Lung (tissue), 11 donors: ENCODE measurements at regions not wholly inside any gene's neighbourhood (a gene's known extent, or its start where the extent isn't known, plus 50 kb on each side); places are given as distances from the start of the nearest gene placed in this dataset.

ENCODE experiments used
- ATAC-seq: fragments of 200-7000 bp; cut with Tn5 transposase; one replicate; pipeline ENCODE4 v1.9.1; 2020; ENCODE audit warnings: moderate number of reproducible peaks; ENCODE audit not compliant: insufficient read depth, low FRiP score
- DNase-seq, 3 donors: peaks; one replicate each; pipeline ENCODE4 v3.0.0-alpha.2; 2013 to 2017
- H3K27ac ChIP-seq, 2 donors: one replicate each; pipeline ENCODE4 v1.5.1; 2013; ENCODE audit warnings: mild to moderate bottlenecking in 2 of 2, moderate library complexity in 2 of 2, control low read depth in 1 of 2, inconsistent platforms in 1 of 2, low read depth in 1 of 2, low read length in 1 of 2
- H3K27me3 ChIP-seq, 3 donors: one replicate each; pipeline ENCODE4 v1.5.1; 2013; ENCODE audit warnings: low read length in 2 of 3; ENCODE audit not compliant: control insufficient read depth in 3 of 3, insufficient read depth in 3 of 3
- H3K36me3 ChIP-seq, 4 donors: one replicate each; pipeline ENCODE4 v1.5.1; 2013; ENCODE audit warnings: low read length in 4 of 4, mild to moderate bottlenecking in 1 of 4, moderate library complexity in 1 of 4; ENCODE audit not compliant: control insufficient read depth in 4 of 4, insufficient read depth in 4 of 4
- H3K4me1 ChIP-seq, 5 donors: one replicate each; pipeline ENCODE4 v1.5.1; 2013; ENCODE audit warnings: low read length in 5 of 5, mild to moderate bottlenecking in 2 of 5, moderate library complexity in 1 of 5; ENCODE audit not compliant: control insufficient read depth in 5 of 5, insufficient read depth in 5 of 5
- H3K4me3 ChIP-seq: one replicate; pipeline ENCODE4 v1.5.1; 2013; ENCODE audit warnings: mild to moderate bottlenecking, control low read depth, moderate library complexity
- H3K9ac ChIP-seq, 2 donors: one replicate each; pipeline ENCODE4 v1.5.1; 2013; ENCODE audit warnings: low read length in 2 of 2, control low read depth in 1 of 2; ENCODE audit not compliant: insufficient read depth in 1 of 2
- H3K9me3 ChIP-seq, 4 donors: one replicate each; pipeline ENCODE4 v1.5.1; 2013; ENCODE audit warnings: low read length in 3 of 4, mild to moderate bottlenecking in 1 of 4, moderate library complexity in 1 of 4; ENCODE audit not compliant: control insufficient read depth in 4 of 4, insufficient read depth in 3 of 4
- CTCF ChIP-seq: IDR thresholded peaks from 2 replicates; pipeline ENCODE4 v1.5.1; 2012; ENCODE audit warnings: mild to moderate bottlenecking; ENCODE audit errors: control extremely low read depth, extremely low read depth
- WGBS, 2 donors: extraction: QIAGEN DNeasy Blood & Tissue Kit; methylation state at CpG; one replicate each; pipeline ENCODE4 v1.1.7; 2013; 5-methylcytosine and 5-hydroxymethylcytosine counted together
- donor health status: control.
- donor health status: control.
- donor health status: Bipolar disorder and iron deficiency.
- donor health status: healthy.
- donor health status: DM: yes; HTN: yes; CAD: no.

GRCh38 chr16:59573528-59574271 is 839.6 kb upstream of the GOT2 start:
- H3K36me3 ChIP-seq = no peaks in the 10 kb centered on the region
- no peak overlapping the region for H3K4me3 ChIP-seq
- no peak overlapping the region for H3K9ac ChIP-seq
- no peak overlapping the region for H3K27ac ChIP-seq
- DNase-seq (no peak), ATAC-seq (no peak)
- no peaks in the 10 kb centered on the region for H3K27me3 ChIP-seq
- no peaks in the 10 kb centered on the region for H3K4me1 ChIP-seq
- no peaks in the 10 kb centered on the region for H3K9me3 ChIP-seq
- no peak for TF ChIP-seq CTCF
- 91 to 93% methylated on average over 5 of the region's 5 CpGs for WGBS, 2 donors

DNA sequence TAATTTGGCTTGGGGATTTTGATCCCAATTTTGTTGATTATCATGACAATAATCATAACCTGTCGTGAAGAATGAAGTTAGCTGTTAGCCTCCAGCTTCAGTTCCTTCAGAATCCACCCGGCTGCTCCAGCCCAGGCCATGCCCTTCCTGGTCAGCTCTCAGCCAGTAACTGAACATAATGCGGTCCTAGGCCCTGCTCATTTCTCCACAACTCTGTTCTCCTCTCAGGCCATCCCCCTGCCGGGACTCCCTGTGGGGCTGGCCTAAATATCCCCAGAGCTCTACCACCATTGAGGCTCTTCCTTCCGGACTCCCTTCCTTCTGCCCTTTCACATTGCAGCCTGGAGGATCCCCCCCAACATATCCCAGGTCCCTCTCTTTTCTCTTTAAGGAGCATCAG is 833.4 kb upstream of the GOT2 start:
- TF ChIP-seq CTCF = no peak
- no peaks in the 10 kb centered on the region for H3K4me1 ChIP-seq
- no peaks in the 10 kb centered on the region for H3K36me3 ChIP-seq
- H3K4me3 ChIP-seq = no peak overlapping the region
- H3K9me3 ChIP-seq = no peaks in the 10 kb centered on the region
- DNase-seq (no peak), ATAC-seq (no peak)
- no peak overlapping the region for H3K27ac ChIP-seq
- no peak overlapping the region for H3K9ac ChIP-seq
- WGBS, 2 donors = 87 to 90% methylated on average over 5 of the region's 5 CpGs
- no peaks in the 10 kb centered on the region for H3K27me3 ChIP-seq

GRCh38 chr16:59566446-59566845 is 832.3 kb upstream of the GOT2 start:
- Histone ChIP-seq H3K4me3 (no peak overlapping the region), H3K27me3 (no peaks in the 10 kb centered on the region), H3K9ac (no peak overlapping the region), H3K36me3 (no peaks in the 10 kb centered on the region), H3K27ac (no peak overlapping the region), H3K9me3 (no peaks in the 10 kb centered on the region), H3K4me1 (no peaks in the 10 kb centered on the region)
- ATAC-seq (no peak), DNase-seq (no peak)
- TF ChIP-seq CTCF = no peak

- H3K4me1 ChIP-seq = no peaks in the 10 kb centered on the region
- H3K27ac ChIP-seq = no peak overlapping the region
- H3K9me3 ChIP-seq = no peaks in the 10 kb centered on the region
- no peaks in the 10 kb centered on the region for H3K36me3 ChIP-seq
- ATAC-seq = no peak
- no peak overlapping the region for H3K4me3 ChIP-seq
- DNase-seq = no peak
- TF ChIP-seq CTCF = no peak
- no peaks in the 10 kb centered on the region for H3K27me3 ChIP-seq
- no peak overlapping the region for H3K9ac ChIP-seq
Measured at GRCh38 chr16:59558679-59559078, 824.6 kb upstream of the GOT2 start.
